Activated effector memory CD4-positive, alpha-beta T cell treated with anti-CD3 and anti-CD28 coated beads, Interleukin-2, amount 50 U/mL, for 16 hours (primary cell): ENCODE measurements at regions not wholly inside any gene's neighbourhood (a gene's known extent, or its start where the extent isn't known, plus 50 kb on each side); places are given as distances from the start of the nearest gene placed in this dataset.
"Not testable (repeated sequence)": the region's sequence is repeated elsewhere in the genome, so short reads cannot be mapped to it uniquely, and the experiment has no call there.

Experiments
- DNase-seq: peaks from one replicate; pipeline ENCODE4 v3.0.0-alpha.2; 2020

DNA sequence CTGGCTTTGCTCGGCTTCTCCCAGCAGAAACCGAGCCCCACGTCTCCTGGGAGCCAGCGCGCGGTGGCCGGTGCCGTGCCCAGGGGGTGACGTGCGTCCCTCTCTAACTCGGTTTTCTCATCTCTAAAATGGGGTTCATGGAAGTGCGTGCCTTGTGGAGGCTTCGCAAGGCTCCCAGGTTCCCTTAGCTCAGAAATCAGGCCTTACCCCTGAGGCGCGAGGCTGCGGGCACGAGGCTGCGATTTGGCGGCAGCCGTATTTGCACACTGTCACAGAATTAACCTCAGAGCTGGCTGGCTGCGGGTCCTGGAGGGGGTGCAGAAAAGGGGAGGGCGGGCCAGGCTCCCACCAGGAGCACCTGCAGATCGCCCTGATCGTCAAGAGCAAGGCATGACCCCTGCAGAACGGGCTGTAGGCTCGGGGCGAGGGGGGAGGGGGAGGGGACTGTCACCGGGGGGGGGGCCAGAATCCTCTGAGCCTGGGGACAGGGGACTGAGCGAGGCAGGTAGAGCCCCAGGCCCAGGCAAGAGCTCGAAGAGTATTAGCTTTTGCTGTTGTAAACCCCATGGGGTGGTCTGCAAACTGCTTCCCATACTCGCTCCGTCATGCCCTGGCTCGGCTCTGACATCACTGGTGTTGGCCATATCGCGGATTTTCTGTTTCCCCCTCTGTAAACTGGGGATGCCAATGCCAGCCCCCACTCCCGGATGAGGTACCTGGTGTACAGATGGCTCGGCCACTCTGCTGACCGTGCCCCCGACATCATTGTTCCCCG lies 62.2 kb downstream of the CCNE1 start:
- peak; percentile 55 for DNase-seq

DNA sequence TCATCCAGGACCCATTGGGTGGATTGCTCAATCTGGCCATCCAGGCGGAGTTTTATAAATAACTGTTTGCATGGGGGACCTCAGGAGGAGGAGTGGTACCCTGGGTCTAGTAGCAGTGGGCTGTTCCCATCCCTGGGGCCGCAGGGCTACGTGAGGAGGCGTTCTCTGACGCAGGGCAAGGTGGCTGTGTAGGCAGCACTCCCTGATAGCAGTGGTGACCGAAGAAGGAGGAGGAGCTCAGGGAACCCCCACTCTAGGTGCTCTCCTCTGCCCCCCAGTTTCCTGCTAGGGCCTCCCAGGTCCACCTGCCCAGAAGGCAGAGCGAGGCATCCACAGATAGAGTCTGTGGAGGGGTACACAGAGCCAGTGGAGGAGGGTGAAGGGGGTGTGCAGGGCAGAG lies 64.1 kb downstream of the CCNE1 start:
- DNase-seq = peak; percentile 57

DNA sequence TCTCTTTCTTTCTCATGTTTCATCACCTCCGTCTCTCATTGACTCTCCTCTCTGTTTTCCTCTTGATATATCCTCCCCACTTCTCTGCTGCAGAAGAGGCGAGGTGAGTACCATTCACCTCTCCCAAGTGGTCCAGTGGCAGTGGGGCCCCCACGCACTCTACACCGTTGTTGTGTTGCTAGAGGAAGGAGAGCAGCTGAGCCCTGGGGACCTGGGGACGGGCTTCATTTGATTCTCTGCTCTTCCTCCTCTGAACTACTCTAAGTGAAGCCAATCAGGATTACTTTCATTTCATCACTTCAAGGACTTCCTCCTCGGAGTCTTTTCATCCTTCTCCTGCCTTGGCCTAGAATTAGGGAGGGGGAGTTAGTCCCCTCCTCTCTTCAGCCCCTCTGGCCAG lies 64.6 kb downstream of the CCNE1 start:
- DNase-seq = peak; percentile 52

DNA sequence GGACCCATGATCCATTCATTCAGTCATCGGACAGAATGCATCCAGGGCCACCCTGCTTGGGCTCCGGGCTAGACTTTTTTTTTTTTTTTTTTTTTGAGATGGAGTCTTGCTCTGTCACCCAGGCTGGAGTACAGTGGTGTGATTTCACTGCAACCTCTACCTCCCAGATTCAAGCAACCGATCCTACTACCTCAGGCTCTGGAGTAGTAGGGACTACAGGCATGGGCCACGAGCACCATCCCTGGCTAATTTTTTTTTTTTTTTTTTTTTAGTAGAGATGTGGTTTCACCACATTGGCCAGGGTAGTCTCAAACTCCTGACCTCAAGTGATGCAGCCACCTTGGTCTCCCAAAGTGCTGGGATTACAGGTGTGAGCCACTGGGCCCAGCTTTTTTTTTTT lies 65.1 kb downstream of the CCNE1 start:
- not testable (repeated sequence) for DNase-seq

DNA sequence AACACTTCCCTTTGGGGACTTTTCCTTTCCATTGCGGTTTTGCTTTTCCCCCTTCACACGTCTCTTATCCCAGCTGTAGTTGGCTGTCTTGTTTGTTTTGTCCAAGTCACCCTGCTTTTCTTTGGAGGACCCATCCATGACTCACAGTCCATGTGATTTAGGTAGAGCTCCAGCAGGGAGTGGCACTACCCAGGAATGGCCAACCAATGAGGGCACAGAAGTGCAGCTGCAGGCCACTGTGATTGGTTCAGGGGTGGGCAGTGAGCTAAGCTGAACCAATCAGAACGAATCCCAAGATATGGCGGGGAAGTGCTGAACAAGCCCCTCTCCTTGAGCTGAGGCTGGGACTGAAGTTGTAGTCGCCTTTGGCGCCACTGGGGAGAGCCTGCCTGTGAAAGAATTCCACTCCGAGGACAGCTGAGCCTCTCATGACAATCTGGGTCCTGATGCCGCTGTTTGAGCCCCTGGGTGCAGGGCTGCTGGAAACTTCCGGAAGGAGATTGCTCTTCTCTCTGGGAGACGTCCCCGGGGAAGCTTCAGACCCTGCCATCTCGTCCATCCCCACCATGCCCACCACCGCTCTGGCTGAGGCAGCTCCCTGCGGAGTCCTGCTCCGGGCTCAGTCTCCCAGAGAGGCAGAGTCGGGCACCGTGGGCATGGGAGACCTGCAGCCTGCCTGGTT lies 62.9 kb upstream of the URI1 start:
- peak; percentile 50 for DNase-seq

DNA sequence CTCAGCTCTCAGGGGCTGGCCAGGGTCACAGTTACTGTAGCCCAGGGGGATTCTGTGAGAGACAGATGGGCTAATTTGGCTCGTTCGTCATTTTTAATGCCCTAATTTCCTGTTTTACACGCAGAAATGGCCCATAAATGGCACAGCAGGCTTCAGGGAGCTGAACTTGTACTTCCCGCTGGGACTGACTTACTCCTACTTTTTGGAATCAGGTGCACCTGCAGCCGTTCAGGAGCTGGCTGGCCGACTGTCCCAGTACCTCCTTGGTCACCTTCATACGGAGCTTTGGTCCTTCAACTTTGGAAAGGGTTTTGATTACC lies 62.4 kb upstream of the URI1 start:
- no peak for DNase-seq

DNA sequence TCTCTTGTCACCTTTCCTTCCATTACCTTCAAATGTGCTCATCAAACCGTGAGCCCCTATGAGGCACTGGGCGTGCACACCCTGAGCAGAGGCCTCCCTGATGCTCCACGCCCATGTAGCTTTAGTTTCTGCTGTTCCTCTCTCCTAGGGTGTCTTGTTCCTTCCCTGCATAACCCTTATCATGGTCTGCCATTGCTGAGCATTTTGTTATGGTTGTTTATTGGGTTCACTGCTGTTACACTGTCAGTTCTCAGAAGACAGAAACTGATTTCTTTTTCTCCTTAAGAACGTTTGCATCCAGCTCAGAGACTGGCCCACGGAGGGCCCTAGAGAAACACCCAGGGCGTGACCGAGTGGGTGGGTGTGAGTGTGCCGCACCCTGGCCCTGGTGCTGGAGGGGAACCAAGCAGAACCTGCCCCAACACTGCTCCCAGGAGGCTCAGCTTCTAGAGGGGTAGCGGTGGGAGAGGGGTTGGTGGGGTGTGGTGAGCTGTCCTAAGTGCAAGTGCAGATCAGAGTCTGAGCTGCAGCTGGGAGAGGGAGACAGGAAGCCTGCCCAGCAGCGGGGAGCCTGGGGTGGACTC lies 61.4 kb upstream of the URI1 start:
- peak; percentile 59 for DNase-seq

DNA sequence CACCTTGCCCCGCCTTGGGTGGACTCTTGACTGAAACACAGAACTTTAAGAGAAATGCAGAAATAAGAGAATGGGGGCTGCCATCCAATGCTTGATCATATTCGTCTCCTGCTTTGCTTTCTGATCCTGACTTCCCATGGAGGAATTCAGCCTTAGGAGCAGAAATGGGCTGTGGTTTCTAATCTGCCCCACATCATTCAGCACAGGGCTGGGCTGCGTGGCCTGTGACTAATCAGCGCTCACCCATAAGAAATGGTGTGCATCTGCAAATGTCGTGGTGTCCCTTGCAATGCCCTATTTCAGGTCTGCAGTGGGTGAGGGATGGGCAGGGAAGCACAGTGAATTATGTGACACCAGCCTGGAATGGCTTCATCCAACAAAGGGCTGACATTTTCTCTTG lies 60.7 kb upstream of the URI1 start:
- peak; percentile 36 for DNase-seq

DNA sequence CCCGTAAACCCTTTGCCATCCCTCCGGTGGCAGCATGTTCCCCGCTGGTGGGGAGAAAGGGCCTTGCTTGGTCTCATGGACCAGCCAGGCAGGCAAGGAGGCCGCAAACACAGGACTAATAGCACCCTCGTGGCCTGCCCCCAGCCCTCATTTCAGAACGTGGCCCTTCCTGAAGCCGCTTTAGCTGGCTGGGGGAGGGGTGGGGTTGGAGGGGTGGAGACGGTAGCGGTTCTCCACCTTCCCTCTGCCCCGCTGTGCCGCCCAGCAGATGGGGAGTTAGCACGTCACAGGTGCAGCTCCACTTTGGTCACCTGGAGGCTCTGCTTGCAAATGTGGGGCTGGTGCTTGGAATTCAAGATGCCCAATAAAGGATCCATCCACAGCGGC lies 59.3 kb upstream of the URI1 start:
- DNase-seq = peak; percentile 54

DNA sequence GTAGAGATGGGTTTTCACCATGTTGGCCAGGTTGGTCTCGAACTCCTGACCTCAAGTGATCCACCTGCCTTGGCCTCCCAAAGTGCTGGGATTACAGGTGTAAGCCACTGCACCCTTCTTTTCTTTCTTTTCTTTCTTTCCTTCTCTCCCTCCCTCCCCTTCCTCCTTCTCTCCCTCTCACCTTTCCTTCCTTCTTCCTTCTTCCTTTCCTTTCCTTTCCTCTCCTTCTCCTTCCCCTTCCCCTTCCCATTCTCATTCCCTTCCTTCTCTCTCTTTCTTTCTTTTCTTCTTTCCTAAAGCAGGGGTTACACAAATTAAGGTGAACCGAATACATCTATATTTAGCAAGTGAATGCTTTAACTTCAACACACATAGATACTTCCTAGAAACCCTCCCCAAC lies 58.0 kb upstream of the URI1 start:
- no peak for DNase-seq

DNA sequence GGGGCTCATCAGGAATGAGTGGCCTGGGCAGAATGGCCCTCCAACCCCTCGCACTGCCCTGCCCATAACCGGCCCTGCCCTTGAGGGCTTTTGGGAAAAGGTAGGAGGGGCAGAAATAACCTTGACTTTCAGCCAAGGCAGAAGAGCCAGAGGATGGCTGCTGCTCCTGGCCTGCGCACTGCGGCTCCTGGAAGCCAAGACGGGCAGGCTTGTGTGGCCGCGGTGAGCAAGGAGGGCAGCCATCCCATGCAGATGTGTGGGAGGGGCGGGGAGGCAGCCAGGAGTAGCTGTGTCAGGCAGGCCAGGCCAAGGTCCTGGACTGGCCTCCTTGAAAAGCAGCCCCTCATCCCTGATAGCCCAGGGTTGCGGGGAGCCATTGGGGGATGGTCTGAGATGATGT lies 57.6 kb upstream of the URI1 start:
- DNase-seq = peak; percentile 24

DNA sequence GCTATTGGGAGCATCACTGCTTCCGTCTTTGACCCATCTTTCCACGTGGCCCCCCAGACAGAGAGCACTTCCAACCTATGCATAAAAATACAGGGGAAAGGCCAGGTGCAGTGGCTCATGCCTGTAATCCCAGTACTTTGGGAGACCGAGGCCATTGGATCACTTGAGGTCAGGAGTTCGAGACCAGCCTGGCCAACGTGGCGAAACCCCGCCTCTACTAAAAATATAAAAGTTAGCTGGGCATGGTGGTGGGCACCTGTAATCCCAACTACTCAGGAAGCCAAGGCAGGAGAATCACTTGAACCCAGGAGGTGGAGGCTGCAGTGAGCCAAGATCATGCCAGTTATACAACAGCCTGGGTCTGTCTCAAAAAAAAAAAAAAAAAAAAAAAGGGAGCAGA lies 55.9 kb upstream of the URI1 start:
- not testable (repeated sequence) for DNase-seq

DNA sequence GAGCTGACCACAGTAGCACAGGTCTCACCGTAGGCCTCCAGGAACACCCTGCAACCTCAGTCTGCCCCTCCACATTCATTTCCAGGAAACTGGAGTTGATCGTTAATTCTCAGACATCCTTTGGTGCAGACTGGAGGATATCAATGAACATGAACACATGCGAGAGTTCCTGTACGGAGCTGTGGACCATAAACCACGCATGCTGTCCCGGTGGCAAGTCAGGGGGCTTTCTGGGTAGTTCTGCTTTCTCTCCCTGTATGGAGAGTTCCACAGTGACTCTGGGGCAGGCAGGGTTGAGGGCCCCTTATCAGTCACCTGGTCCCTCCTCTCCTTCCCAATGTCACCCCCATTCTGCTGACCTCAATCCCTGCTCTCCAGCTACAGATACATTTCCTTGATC lies 55.5 kb upstream of the URI1 start:
- DNase-seq = no peak

DNA sequence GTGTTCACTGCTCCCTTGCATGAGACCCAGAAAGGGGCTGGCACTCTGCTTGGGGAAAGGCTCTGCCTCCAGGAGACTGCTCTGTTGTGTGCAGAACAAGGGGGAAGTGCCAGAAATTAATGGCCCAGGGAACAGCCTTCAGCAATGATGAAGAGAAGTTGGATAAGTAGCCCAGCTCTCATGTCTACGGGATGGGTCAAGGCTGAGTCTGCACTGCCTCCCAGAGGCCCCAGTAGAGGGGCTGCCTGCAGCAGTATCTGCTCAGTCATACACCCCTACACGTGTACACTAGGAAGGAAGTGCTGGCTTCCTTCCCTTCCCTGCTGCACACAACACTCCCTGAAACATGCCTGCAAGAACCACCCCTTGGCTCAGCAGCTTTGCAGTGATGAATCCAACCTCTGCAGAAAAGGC lies 54.6 kb upstream of the URI1 start:
- no peak for DNase-seq

DNA sequence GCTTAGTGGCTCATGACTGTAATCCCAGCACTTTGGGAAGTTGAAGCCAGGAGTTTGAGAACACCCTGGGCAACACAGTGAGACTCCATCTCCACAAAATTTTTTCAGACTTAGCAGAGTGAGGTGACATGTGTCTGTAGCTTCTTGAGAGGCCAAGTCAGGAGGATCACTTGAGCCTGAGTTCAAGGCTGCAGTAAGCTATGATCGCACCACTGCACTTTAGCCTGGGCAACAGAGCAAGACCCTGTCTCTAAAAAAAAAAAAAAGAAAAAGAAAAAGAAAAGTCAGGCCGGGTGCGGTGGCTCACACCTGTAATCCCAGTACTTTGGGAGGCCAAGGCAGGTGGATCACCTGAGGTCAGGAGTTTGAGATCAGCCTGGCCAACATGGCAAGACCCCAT lies 54.0 kb upstream of the URI1 start:
- DNase-seq = not testable (repeated sequence)

DNA sequence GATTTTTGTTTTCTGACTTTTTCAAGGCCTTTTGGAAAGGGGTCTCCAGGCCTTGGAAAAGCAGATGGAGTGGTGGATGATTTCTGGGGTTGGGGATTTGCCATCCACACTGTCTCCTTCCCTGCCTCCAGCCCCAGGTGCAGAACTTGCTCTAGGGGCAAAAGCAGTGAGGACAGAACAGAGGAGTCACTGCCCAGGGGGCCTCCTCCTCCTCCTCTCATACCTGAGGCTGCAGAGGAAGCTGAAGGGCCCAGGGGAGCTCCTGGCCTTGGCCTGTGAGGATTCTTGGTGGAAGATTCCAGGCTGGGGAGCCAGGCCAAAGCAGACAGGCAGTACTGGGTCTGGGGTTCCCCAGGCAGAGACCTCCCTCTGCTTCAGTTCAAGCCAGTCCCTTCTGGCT lies 52.3 kb upstream of the URI1 start:
- no peak for DNase-seq

DNA sequence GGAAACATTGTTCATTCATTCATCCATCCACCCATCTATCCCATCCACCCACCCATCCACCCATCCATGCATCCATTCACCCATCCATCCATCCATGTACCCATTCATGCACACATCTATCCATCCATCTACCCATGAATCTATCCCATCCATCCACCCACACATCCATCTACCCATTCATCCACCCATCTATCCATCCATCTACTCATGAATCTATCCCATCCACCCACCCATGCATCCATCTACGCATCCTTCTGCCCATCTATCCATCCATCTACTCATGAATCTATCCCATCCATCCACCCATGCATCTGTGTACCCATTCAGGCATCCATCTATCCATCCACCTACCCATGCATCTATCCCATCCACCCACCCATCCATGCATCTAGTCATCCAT lies 51.6 kb upstream of the URI1 start:
- no peak for DNase-seq
